DOHH2 (cell line): ENCODE measurements at regions not wholly inside any gene's neighbourhood (a gene's known extent, or its start where the extent isn't known, plus 50 kb on each side); places are given as distances from the start of the nearest gene placed in this dataset.
A peak's percentile ranks its signal among the peaks of the same experiment; 100 is the strongest.

ENCODE experiments used
- H3F3A ChIP-seq: fragments of 200-600 bp; sonication (generic), shearing (Covaris generic); 2 replicates; pipeline ENCODE4 v1.6.0; 2016; ENCODE audit warnings: antibody characterized with exemption, mild to moderate bottlenecking; ENCODE audit not compliant: control insufficient read depth, insufficient read depth
- H3K27ac ChIP-seq: fragments of 200-600 bp; sonication (generic); 2 replicates; pipeline ENCODE4 v1.5.1; 2014; ENCODE audit warnings: low read depth, mild to moderate bottlenecking, low read length, moderate library complexity
- H3K27me3 ChIP-seq: fragments of 200-600 bp; sonication (generic); 2 replicates; pipeline ENCODE4 v1.6.1; 2014; ENCODE audit warnings: mild to moderate bottlenecking, low read length, mixed read lengths; ENCODE audit not compliant: control insufficient read depth
- H3K36me3 ChIP-seq: fragments of 200-600 bp; sonication (generic); 2 replicates; pipeline ENCODE4 v1.6.1; 2014; ENCODE audit warnings: mild to moderate bottlenecking, low read length, moderate library complexity, mixed read lengths; ENCODE audit not compliant: control insufficient read depth
- H3K4me1 ChIP-seq: fragments of 200-600 bp; sonication (generic); 2 replicates; pipeline ENCODE4 v1.6.1; 2014; ENCODE audit warnings: mild to moderate bottlenecking, low read length, mixed read lengths; ENCODE audit not compliant: control insufficient read depth
- H3K4me2 ChIP-seq: fragments of 200-600 bp; sonication (generic); 2 replicates; pipeline ENCODE4 v1.6.0; 2014; ENCODE audit warnings: mild to moderate bottlenecking, low read length, moderate library complexity
- H3K4me3 ChIP-seq: fragments of 200-600 bp; sonication (generic); 2 replicates; pipeline ENCODE4 v1.5.1; 2014; ENCODE audit warnings: mild to moderate bottlenecking, low read length, mixed read lengths
- H3K79me2 ChIP-seq: fragments of 200-600 bp; sonication (generic); 2 replicates; pipeline ENCODE4 v1.6.1; 2014; ENCODE audit warnings: mild to moderate bottlenecking, low read length, mixed read lengths; ENCODE audit not compliant: control insufficient read depth
- H3K9me2 ChIP-seq: fragments of 200-600 bp; sonication (generic); replicated peaks from 2 replicates; pipeline ENCODE4 v1.6.1; 2014; ENCODE audit warnings: mild to moderate bottlenecking, low read length, mixed read lengths; ENCODE audit not compliant: control insufficient read depth
- H3K9me3 ChIP-seq: fragments of 200-600 bp; sonication (generic); 2 replicates; pipeline ENCODE4 v1.6.1; 2014; ENCODE audit warnings: antibody characterized with exemption, low read length, mixed read lengths; ENCODE audit not compliant: control insufficient read depth, insufficient read depth
- H4K20me1 ChIP-seq: fragments of 200-600 bp; sonication (generic); 2 replicates; pipeline ENCODE4 v1.6.0; 2014; ENCODE audit warnings: low read depth, mild to moderate bottlenecking, antibody characterized with exemption, low read length, moderate library complexity; ENCODE audit not compliant: control insufficient read depth, insufficient read depth
- EZH2phosphoT487 ChIP-seq: fragments of 200-600 bp; sonication (generic); IDR thresholded peaks from 2 replicates; pipeline ENCODE4 v1.6.1; 2017; ENCODE audit warnings: borderline replicate concordance, mild to moderate bottlenecking, antibody characterized with exemption, low read length, moderate library complexity, mixed read lengths
- TF ChIP-seq, protein P1 (sequence below): fragments of 200-600 bp; sonication (generic); IDR thresholded peaks from one replicate; pipeline ENCODE4 v1.5.1; 2014; ENCODE audit warnings: antibody characterized with exemption, mild to moderate bottlenecking, low read depth, low read length; ENCODE audit not compliant: poor library complexity, severe bottlenecking

DNA sequence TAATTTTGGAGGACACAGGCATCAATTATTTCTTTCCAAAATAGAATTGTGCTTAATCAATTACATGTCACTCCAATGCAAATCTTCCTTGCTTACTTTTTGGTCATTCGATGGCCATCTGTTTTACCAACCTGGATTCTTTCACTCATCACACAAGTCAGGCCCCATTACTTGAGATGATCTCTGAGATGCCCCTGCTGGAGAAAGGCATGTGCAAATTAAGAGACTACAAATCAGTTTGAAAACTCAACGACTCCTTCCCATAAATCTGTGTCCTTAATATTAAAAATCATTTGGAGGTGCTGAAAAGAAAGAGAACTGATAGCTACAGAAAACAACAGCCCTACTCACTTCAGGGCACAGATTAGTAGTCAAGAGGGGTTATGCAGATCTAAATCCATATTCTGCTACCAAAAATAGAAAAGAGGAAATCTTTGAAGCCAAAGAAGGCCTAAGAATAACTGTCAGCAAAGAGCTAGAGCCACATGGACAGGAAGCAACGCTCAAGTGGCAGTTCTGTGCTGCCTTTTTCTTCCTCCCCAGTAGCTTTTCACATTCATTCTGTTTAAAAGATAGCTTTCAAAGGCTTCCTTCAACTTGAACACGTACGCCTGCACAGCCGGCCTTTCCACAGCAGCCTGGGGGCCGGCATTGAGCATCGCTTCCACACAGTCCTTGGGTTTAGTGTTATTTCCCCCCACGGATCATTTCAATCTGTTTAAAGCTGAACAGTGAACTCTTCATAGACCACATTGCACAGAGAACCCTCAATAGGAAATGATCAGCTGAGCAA is 79.3 kb upstream of the MAP3K1 start:
- no peaks in the 10 kb centered on the region for H4K20me1 ChIP-seq
- H3K27ac ChIP-seq: peak overlapping the region; percentile 93
- H3K4me2 ChIP-seq: peak overlapping the region; percentile 96
- H3K4me3 ChIP-seq: peak overlapping the region; percentile 61
- H3K27me3 ChIP-seq: no peaks in the 10 kb centered on the region
- no peak for TF ChIP-seq EZH2phosphoT487
- TF ChIP-seq, protein P1, sequence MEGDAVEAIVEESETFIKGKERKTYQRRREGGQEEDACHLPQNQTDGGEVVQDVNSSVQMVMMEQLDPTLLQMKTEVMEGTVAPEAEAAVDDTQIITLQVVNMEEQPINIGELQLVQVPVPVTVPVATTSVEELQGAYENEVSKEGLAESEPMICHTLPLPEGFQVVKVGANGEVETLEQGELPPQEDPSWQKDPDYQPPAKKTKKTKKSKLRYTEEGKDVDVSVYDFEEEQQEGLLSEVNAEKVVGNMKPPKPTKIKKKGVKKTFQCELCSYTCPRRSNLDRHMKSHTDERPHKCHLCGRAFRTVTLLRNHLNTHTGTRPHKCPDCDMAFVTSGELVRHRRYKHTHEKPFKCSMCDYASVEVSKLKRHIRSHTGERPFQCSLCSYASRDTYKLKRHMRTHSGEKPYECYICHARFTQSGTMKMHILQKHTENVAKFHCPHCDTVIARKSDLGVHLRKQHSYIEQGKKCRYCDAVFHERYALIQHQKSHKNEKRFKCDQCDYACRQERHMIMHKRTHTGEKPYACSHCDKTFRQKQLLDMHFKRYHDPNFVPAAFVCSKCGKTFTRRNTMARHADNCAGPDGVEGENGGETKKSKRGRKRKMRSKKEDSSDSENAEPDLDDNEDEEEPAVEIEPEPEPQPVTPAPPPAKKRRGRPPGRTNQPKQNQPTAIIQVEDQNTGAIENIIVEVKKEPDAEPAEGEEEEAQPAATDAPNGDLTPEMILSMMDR: peak; percentile 17
- no peaks in the 10 kb centered on the region for H3K9me2 ChIP-seq
- peaks cover 62% of the 10 kb centered on the region for H3K4me1 ChIP-seq
- H3K79me2 ChIP-seq: no peaks in the 10 kb centered on the region
- no peaks in the 10 kb centered on the region for H3K9me3 ChIP-seq
- H3K36me3 ChIP-seq: no peaks in the 10 kb centered on the region
- peaks cover 34% of the 10 kb centered on the region for H3F3A ChIP-seq

DNA sequence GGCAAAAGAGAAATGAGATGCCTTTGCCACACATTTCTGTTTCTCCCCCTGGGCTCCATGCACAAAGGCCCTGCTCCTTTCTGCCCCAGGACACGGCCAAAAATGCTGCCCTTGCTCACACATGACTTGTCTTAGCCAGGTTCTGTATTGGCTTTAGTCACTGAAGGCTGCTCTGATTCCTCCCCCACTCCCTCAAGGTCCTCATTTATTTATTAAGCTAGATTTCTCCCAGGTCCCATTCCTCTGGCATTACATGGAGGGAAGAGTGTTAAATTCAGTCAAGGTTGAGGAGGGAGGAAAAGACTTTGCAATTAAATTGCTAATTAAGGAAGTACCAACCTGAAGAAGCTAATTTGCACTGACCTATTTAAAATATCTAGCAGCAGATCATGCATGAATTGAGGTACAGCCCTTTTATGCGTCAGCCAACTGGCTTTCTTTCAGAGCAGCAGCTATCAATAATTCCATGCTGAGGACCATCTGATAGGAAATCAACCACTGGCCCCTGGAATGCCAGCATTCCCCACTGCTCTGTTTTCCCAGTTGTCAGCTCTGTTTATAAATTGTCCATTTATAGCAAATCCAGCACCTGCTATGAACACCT is 81.2 kb upstream of the MAP3K1 start:
- H3K4me3 ChIP-seq: peak overlapping the region; percentile 61
- no peaks in the 10 kb centered on the region for H3K9me3 ChIP-seq
- H3F3A ChIP-seq: peaks cover 25% of the 10 kb centered on the region
- H3K9me2 ChIP-seq: no peaks in the 10 kb centered on the region
- no peaks in the 10 kb centered on the region for H3K27me3 ChIP-seq
- TF ChIP-seq, protein P1: no peak
- TF ChIP-seq EZH2phosphoT487: no peak
- no peaks in the 10 kb centered on the region for H3K36me3 ChIP-seq
- peak overlapping the region; percentile 96 for H3K4me2 ChIP-seq
- no peaks in the 10 kb centered on the region for H4K20me1 ChIP-seq
- peak overlapping the region; percentile 93 for H3K27ac ChIP-seq
- H3K79me2 ChIP-seq: no peaks in the 10 kb centered on the region
- peaks cover 64% of the 10 kb centered on the region for H3K4me1 ChIP-seq

DNA sequence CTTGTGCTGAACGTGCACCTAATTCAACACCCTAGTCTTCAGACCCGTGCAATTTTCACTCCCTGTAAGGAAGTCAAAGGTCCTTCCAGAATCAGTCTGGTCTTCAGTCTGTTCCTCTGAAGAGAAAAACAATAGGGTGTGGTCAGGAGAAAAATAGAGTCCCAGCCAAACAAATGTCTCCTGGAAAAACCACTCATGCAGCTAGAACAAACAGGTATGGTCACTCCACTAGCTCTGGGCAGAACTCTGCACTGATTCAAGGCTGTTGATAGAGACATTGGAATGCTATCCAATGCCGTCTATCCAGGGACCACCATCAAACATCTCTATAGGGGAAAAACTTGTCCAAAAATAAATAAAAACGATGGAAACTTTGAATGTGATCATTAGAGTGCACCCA is 81.8 kb upstream of the MAP3K1 start:
- H3K4me2 ChIP-seq: peak overlapping the region; percentile 96
- H3K9me3 ChIP-seq: no peaks in the 10 kb centered on the region
- peaks cover 70% of the 10 kb centered on the region for H3K4me1 ChIP-seq
- H3K27ac ChIP-seq: peak overlapping the region; percentile 93; the same call in 1 of the 2 replicates
- no peaks in the 10 kb centered on the region for H4K20me1 ChIP-seq
- H3K36me3 ChIP-seq: no peaks in the 10 kb centered on the region
- TF ChIP-seq, protein P1: no peak
- no peak for TF ChIP-seq EZH2phosphoT487
- no peaks in the 10 kb centered on the region for H3K27me3 ChIP-seq
- peak overlapping the region; percentile 61 for H3K4me3 ChIP-seq
- no peaks in the 10 kb centered on the region for H3K9me2 ChIP-seq
- H3F3A ChIP-seq: peaks cover 25% of the 10 kb centered on the region
- no peaks in the 10 kb centered on the region for H3K79me2 ChIP-seq
